GM12874 (cell line): ENCODE measurements at regions not wholly inside any gene's neighbourhood (a gene's known extent, or its start where the extent isn't known, plus 50 kb on each side); places are given as distances from the start of the nearest gene placed in this dataset.

ENCODE experiments used
- CTCF ChIP-seq: IDR thresholded peaks from 2 replicates; pipeline ENCODE4 v1.5.1; 2011; ENCODE audit warnings: low read depth, mild to moderate bottlenecking, control low read depth, low read length, moderate library complexity; ENCODE audit not compliant: insufficient read depth

- TF ChIP-seq CTCF = no peak
Observed at GRCh38 chr4:188287169-188287894, 148.1 kb downstream of the TRIML1 start.

GRCh38 chr4:188289531-188290125 lies 150.4 kb downstream of the TRIML1 start:
- no peak for TF ChIP-seq CTCF

- TF ChIP-seq CTCF = no peak
Observed at GRCh38 chr4:188295899-188296298, 156.7 kb downstream of the TRIML1 start.

GRCh38 chr4:188296331-188296730 lies 157.1 kb downstream of the TRIML1 start:
- no peak for TF ChIP-seq CTCF

- TF ChIP-seq CTCF = no peak
Observed at GRCh38 chr4:188297873-188298272, 158.6 kb downstream of the TRIML1 start.

- TF ChIP-seq CTCF = no peak
Observed at GRCh38 chr4:188299161-188299560, 159.9 kb downstream of the TRIML1 start.

- TF ChIP-seq CTCF = no peak
Observed at GRCh38 chr4:188300385-188300784, 161.1 kb downstream of the TRIML1 start.
